HG03139 (cell line): ENCODE measurements at regions not wholly inside any gene's neighbourhood (a gene's known extent, or its start where the extent isn't known, plus 50 kb on each side); places are given as distances from the start of the nearest gene placed in this dataset.

Experiments used
- ATAC-seq: cut with Tn5 transposase; IDR thresholded peaks from one replicate; pipeline ENCODE4 v1.9.1; 2021; ENCODE audit not compliant: unreplicated experiment

DNA sequence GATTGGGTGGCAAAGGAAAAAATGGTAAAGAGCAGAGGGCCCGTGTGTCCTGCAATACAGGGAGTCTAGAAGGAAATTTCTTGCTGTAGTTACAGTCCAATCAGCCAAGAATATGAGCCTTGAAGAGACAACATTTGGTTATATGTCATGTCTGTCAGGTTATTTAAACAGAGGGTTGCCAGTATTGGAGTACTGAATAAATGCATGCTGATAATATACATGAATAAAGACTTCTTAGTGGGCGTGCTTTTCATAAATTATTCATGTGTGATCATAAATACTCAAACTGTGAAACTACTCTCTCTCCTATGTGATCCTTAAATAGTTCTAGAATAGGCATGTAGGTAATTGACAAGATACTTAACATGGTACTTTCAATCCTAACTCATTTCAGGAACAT, 249.0 kb downstream of the CRPPA start:
- no peak for ATAC-seq

DNA sequence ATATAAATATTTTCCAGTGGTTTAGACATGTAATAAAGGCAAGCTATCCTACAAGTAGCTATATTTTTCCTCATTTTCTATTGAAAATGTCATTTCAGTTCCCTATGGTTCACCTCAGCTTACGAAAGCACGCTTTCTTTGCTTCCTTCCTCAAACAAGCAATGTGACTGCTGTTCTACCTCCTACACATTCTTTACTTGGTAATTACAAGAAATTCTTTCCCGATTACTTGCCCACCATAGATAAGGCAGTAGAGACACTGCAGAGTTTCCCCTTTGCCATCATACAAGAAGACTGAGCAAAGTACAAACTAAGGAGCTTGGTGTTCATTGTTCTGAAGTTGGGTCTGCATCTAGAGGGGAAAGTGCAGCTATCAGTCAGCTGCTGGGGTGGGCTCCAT, 249.4 kb downstream of the CRPPA start:
- ATAC-seq, result no peak

- no peak for ATAC-seq
These were observed 250.7 kb downstream of the CRPPA start for GRCh38 chr7:16170671-16171070.

- no peak for ATAC-seq
These were observed 251.8 kb downstream of the CRPPA start for GRCh38 chr7:16169537-16169936.

- ATAC-seq, result no peak
These were observed 253.8 kb downstream of the CRPPA start for GRCh38 chr7:16167526-16167925.

- no peak for ATAC-seq
These were observed 277.0 kb downstream of the CRPPA start for GRCh38 chr7:16144361-16144760.

- no peak for ATAC-seq
These were observed 283.4 kb downstream of the CRPPA start for GRCh38 chr7:16137944-16138343.

DNA sequence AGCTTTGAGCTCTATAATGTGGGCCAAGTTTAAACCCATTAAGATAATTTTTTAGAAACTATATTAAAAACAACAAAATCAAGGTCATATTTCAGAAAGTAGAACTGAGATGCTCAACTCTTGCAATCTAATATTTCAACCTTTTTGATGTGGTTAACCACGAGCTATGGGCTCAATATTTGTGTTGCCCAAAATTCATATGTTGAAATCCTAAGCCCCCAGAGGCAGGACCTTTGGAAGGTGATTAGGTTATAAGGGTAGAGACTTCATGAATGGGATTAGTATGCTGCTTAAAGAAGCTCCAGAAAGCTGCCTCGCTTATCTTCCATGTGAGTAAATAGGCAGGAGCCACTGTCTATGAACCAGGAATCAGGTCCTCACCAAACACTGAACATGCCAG, 284.4 kb downstream of the CRPPA start:
- no peak for ATAC-seq

DNA sequence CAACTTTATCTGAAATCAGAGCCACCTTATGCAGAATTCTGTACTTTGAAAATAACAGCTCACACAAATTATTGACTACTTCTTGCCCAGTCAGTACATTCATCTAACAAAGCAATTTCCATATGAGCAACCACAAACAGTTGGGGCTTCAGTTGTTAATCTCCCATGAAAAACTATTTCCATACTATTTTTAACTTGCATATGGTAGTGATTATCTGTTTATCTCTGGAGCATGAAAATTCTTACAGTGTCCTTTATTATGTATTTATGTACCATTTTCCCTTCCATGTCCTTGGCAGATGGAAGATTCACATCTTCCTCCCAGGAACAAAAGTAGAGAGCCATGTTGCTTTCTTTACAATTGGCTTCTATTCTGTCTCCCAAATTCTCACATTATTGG, 285.7 kb downstream of the CRPPA start:
- ATAC-seq, result no peak

DNA sequence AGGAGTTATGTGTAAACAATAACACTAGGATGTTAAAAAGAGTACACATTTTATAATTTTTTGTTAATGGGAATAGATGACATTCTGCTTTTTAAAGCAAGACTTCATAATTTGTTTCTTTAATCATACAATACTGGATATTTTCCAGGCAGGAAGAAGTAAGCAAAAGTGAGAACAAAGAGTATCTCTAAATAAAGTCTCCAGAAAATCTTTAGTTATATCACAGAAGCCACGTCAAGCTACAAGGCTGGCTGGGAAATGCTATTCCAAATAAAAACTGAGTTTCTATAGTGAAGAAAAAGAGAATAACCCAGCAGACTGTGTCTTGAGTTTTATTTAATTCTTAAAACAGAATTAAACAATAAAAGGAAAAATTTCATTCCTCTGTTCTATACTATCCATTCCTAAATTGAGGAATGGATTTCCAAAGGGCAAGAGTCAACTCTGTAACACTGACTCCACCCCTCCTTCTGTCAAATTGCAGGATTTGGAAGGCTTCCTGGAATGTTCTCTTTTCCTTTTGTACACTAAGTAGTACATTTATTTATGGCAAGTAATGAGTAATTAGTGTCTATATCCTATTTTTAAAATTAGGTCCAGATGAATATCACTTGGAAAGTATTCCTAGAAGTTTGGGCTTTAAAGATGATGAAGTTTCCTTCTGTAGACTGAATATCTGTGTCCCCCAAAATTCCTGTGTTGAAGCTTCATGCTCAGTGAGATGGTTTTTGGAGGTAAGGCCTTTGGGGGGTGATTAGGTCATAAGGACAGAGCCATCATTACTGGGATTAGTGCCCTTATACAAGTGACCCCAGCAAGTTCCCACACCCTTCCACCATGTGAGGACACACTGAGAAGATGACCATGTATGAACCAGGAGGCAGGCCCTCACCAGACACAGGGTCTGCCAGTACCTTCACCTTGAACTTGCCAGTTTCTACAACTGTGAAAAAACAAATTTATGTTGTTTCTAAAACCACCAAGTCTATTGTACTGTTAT, 290.9 kb downstream of the CRPPA start:
- no peak for ATAC-seq

DNA sequence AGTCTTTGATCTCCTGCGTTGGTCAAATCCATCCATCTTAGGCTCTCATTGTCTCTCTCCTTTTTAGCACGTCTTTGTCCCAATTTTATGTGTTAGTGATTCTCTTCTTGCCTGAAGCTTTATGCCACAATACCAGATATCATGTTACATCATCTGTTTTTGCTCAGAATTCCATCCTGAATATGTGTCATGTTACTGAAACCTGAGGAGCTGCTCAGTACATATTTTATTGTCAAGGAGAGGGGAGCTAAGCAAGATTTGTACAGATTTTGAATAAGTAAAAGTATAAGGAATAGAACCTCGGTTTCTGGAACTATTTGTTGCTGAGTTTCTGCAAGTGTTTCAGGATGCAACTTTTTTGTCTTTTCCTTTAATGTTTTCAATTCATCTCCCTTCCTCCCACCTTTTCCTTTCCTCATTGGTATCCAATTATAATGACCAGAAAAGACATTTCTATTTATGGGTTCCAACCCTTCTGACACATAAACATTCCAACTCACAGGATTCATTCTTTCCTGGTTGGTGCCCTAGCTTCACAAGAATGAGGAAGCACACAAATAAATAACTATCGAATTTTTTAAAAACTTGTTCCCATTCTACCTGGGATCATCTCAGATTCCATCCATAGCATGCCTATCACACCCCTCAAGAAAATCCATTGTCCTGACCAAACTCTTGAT, 291.8 kb downstream of the CRPPA start:
- ATAC-seq, result no peak

DNA sequence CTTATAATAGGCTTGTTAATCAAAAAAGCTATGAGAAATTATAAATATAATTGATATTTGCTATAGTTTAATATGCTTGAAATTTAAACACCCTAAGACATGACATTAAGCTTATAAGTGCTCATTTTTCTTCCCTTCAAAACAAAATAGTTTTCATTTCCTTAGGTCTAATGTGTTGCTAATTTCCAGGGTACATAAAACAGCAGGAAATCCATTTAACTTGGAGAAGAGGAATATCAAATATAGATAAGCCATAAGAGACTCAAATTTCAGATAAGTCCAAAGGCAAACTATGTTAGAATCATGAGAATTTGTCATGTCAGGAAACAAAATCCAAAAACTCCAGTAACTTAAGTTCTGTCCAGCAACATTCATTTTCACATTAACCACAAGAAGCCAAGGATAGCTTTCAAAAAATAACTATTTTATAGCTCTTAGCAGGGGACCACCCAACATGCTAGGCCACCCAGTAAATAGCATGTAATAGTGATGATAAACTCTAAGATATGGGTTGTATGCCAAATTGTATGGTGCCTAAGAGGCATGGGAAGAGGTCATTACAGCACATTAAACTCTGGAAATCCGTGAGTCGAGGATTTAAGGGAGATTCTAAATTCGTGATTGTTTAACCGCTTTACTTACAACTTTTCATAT, 298.1 kb downstream of the CRPPA start:
- ATAC-seq, result no peak

DNA sequence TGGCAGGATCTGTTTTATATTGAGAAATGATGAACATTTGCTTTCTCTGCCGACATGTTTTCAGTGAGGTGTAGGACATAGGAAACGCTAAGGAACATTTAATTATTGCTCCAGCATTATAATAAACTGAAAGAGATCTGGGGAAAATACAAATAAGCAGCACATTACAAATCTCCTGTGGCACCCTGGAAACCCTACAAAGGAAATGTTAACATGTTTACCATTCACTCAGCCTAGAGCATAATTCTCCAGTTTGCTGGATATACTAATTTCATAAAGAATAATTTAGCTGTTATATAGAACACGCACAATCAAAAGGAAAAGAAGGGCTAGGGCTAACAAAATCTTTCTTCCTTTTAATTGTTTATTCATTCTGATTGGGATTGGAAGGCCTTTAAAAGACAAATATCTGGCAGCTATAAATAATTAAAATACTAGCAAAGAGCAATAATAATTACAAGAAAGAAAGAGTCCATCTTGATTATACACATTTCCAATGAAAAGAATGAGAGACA, 299.4 kb downstream of the CRPPA start:
- no peak for ATAC-seq

DNA sequence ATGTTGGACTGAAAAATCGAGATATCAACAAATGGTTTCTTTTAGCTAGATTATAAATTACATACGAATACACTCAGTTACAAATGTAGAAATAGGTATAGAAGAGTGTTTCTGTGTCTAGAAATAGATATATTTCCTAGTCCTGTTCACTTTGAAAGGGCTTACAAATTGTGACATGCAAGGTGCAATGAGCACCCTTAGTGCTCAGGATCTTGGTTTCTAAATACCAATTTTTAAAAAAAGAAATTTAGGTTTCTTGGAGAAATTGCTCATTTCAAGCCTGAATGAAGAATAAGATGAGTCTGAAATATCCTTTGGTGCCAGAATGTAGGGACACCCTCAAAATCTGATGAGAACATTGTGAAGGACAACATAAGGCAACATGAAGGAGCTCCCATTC, 306.0 kb downstream of the CRPPA start:
- ATAC-seq, result no peak

GRCh38 chr7:16114633-16115032, 306.7 kb downstream of the CRPPA start:
- ATAC-seq, result no peak

DNA sequence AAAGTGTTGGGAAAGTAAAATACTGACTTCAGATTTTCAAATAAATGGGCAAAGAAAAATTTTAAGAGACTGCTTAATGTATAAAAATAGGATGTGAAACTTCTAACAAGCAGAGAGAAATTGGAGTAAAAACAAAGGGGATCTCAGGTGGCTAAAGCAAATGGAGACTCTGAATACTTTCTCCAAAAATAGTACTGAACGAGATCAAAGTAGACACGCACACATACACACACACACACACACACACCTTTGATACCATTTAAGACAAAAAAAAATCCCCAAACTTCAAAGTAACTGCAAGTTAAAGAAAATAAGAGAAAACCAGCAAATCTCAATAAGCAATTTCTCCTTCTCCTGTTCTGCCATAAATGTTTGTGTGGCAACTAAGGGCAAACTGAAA, 307.3 kb downstream of the CRPPA start:
- ATAC-seq, result no peak

DNA sequence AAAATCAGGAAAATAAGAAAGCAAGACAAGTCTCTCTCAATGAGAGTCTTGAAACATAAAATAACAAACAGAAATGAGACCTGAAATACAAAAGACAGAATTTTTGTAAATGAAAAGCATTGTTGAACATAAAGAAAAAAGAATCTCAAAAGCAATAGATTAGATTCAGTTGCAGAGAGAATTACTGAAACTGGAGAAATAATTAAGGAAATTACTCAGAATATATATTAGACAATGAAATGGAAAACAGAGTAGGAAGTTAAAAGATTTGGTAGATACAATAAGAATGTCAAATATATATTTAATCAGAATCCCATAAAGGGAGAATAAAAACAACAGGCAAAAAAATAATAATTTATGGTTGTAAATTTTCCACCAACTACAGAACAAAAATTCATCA, 308.3 kb downstream of the CRPPA start:
- no peak for ATAC-seq

GRCh38 chr7:16106869-16107268, 314.5 kb downstream of the CRPPA start:
- ATAC-seq, result no peak

- no peak for ATAC-seq
These were observed 315.0 kb downstream of the CRPPA start for GRCh38 chr7:16106300-16106699.

GRCh38 chr7:16099302-16099849, 322.0 kb downstream of the CRPPA start:
- ATAC-seq, result no peak

DNA sequence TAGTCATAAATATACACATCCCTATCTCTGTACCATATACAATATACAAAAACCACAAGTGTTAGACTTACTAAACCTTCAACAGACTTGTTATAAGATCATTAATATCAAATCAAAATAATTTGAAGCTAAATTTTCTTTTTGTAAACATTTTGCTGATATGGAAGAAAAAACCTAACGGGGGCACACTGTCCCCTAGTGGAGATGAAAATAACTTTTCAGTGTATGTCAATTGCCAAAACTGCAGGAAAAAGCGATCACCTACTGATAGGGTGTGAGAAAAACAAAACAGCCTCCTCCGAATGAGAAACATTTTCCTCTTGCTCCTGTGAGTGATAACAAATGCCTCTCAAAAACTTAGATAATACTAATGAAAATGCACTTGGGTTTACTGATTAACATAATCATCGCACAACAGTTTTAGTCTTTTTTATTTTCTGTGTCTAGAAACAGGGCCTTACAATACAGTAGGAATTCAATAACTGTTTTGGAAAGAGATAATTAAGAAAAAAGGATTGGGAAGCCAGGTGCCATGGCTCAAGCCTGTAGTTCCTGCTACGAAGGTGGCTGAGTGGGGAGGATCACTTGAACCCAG, 322.7 kb downstream of the CRPPA start:
- no peak for ATAC-seq
